OCI-LY3 (cell line): ENCODE measurements at regions not wholly inside any gene's neighbourhood (a gene's known extent, or its start where the extent isn't known, plus 50 kb on each side); places are given as distances from the start of the nearest gene placed in this dataset.

Experiments used
- EZH2phosphoT487 ChIP-seq: fragments of 200-600 bp; shearing (Covaris generic); IDR thresholded peaks from 2 replicates; pipeline ENCODE4 v1.6.1; 2018; ENCODE audit warnings: antibody characterized with exemption, mixed run types, low read depth
- TF ChIP-seq, protein P1 (sequence below): fragments of 200-600, 300-600 bp; sonication (generic); IDR thresholded peaks from 2 replicates; pipeline ENCODE4 v1.5.1; 2014; ENCODE audit warnings: antibody characterized with exemption, low read length, low read depth

DNA sequence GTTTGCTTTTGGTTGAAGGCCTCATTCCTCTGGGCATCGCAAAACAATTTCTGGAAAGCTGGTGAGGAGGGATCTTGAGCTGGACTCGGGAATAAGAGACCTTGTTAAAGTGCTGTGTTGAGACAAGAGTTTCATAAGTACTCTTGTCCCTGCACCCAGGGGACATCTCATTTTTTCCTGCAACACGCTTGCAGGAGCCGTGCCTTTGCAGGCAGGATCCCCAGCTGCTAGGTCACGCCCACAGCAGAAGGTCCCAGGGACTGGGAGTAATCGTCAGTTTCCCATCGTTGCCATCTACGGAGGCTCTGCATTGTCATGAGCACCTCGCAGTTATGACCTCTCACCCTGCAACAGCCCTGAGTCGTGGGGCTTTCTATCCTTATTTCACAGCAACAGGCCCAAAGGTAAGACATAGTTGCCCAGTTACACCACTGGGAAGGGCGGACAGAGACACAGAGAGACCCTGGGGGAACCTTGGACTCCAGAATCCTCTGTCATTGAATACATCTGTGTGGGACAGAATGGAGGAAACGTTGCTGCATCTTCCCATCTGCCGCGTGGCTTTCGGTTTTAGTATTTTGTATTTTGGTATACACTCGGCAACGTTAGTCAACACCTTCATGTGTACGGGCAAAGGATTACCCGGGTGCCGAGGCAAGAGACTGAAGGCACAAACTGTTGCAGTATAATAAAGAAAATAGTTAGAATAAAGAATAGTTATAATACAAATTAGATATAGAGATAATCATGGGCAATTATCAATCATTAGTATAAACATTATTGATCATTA, 60.4 kb upstream of the DMRTB1 start:
- TF ChIP-seq, protein P1, sequence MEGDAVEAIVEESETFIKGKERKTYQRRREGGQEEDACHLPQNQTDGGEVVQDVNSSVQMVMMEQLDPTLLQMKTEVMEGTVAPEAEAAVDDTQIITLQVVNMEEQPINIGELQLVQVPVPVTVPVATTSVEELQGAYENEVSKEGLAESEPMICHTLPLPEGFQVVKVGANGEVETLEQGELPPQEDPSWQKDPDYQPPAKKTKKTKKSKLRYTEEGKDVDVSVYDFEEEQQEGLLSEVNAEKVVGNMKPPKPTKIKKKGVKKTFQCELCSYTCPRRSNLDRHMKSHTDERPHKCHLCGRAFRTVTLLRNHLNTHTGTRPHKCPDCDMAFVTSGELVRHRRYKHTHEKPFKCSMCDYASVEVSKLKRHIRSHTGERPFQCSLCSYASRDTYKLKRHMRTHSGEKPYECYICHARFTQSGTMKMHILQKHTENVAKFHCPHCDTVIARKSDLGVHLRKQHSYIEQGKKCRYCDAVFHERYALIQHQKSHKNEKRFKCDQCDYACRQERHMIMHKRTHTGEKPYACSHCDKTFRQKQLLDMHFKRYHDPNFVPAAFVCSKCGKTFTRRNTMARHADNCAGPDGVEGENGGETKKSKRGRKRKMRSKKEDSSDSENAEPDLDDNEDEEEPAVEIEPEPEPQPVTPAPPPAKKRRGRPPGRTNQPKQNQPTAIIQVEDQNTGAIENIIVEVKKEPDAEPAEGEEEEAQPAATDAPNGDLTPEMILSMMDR = no peak
- no peak for TF ChIP-seq EZH2phosphoT487
